OCI-M2 (cell line): ENCODE measurements at regions not wholly inside any gene's neighbourhood (a gene's known extent, or its start where the extent isn't known, plus 50 kb on each side); places are given as distances from the start of the nearest gene placed in this dataset.

Experiments used
- DNase-seq: peaks from one replicate; lab custom pipeline; 2025; ENCODE audit not compliant: unreplicated experiment; lab: John Stamatoyannopoulos, UW

GRCh38 chr13:89752394-89752793 is 1595.1 kb upstream of the MIR17HG start:
- DNase-seq, result no peak

DNA sequence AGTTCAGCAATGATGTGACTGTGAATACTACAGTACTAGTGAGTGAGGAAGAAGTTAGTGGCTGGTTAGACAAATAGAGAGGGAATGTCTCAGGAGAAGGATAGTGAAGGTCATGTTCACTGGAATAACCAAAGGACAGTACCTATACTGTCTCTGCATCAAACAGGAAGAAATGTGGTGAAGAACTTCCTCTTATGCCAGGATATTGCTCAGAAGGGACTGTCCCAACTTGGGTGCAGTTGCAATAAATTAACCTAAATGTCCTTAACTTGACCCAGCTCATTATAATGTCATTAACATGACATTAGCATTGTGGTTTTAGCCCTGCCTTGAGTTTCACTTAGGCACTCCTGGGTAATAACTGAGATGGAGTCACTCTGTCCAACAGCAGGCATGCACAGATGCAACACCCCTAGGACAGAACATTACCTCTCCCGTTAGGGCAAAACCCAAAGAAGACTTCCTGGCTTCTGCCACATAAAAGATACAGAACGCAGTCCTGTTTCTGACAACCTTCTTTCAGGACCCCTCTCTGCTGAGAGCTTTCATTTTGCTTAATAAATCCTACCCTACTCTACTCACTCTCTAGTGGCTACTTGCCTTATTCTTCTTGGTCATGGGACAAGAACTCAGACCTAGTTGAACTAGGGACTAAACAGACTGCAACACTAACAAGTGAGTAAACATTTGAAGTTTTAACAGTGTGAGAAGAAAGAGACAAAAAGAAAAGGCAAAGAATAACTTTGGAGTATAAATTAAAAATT is 1591.6 kb upstream of the MIR17HG start:
- DNase-seq, result no peak

DNA sequence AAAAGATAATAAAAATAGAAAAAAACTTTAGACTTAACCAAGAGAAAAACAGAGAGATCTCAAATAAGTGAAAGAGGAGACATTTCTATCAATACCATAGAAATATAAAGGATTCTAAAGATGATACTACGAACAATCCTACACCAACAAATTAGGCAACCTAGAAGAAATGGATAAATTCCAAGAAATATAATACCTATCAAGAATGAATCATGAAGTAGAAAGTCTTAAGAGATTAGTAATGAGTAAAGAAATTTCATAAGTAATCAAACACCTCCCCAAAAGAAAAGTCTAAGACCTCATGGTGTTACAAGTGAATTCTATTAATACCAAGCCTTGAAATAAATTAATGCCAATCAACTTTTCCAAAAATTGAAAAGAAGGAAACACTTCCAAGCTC is 1584.5 kb upstream of the MIR17HG start:
- no peak for DNase-seq

- DNase-seq, result no peak
These were observed 1564.2 kb upstream of the MIR17HG start for GRCh38 chr13:89783221-89783755.

DNA sequence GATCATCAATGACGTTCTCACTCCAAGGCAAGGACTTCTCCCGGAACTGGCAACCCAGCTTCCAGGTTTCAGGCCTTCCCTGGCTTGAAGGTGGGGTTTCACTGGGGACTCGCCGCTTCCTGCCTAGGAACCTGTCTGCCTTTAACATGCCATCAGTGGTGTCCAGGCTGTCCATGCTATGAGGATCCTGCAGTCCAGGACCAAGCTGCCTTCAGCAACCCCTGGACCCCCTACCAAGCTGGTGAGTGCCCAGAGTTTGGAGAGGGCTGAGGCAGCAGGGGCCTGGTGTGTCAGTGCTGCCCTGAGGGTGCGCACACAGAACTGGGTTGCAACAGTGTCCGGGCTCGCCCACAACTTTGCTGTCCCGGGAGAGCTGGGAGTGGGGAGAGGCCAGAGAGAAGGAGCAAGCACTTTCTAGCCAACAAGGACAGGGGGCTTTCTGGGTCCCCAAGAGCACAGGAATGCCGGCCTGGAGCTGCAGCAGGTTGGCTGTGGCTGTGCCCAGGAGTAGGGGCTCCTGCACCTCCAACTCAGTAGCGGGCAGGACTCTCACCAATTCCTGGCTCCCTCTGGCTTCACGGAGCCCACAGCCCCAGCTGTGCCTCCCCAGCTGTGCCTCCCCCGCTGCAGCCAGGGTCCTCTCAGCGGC is 1563.2 kb upstream of the MIR17HG start:
- no peak for DNase-seq

DNA sequence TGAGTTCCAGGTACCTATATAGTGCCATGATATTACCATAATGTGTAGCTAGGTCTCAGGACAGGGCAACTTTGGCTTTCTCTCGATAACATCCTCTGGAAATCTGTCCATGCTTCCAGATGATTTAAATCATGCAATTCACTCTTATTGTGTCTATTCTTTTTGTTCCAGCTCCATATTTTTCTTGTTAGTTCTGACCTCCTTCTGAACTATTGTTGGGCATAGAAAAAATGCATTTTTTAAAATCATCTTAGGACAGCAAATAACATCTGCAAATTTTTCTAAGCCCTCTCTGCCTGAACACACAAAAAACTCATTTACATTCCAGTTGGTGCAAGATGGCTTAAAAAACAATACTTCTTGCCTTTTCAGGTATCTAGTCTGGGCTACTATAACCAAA is 1561.0 kb upstream of the MIR17HG start:
- DNase-seq, result no peak

GRCh38 chr13:89790696-89791095 is 1556.8 kb upstream of the MIR17HG start:
- no peak for DNase-seq

DNA sequence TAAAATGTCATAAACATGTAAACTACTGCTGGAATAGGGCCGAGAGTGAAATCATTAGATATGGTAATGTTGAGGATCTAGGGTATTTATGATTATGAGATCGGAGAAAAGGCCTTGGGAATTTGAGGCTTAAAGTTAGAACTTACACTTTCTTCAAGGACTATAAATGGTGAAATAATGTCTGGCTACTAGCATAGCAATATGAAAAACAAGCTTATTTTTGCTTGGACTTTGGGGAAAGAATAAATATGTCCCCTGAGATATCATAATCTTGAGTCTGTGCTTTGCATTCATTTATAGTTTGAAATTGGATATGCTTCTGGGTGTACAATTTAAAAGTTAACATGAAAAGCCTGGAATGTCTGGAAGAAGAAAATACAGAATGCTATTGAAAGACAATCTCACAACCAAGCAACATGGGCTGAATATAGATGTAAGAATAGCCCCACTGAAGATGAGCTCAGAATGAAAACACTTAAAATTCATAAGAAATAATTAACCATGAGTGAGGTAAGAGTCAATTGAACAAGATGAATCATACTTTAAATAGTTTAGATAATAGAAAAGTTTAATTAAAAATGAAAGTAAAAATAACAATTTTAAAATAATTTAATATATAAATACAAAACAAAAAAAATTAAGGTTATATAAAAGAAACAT is 1555.4 kb upstream of the MIR17HG start:
- DNase-seq, result no peak

- no peak for DNase-seq
These were observed 1551.3 kb upstream of the MIR17HG start for GRCh38 chr13:89796196-89796595.

- no peak for DNase-seq
These were observed 1543.6 kb upstream of the MIR17HG start for GRCh38 chr13:89803839-89804238.

- DNase-seq, result no peak
These were observed 1540.9 kb upstream of the MIR17HG start for GRCh38 chr13:89806594-89806993.

- DNase-seq, result no peak
These were observed 1534.6 kb upstream of the MIR17HG start for GRCh38 chr13:89812856-89813255.

- DNase-seq, result no peak
These were observed 1531.1 kb upstream of the MIR17HG start for GRCh38 chr13:89816404-89816803.

GRCh38 chr13:89822467-89822866 is 1525.0 kb upstream of the MIR17HG start:
- DNase-seq, result no peak

DNA sequence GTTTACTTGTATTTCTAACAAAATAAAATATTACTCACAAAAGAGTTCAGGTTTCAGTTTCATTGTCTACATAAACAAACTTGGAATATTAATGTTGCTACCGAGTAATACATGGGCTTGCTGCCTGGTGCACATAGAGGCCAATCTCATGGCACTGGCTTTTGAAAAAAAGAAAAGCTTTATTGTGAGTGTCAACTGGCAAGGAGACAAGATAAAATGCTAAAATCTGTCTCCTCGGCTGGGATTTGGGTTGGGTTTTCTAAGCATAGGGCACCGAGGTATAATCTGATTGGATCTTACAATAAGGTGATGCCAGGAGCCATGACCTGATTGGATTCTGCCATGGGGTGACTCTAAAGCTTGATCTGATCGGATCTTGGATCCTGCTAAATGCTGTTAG is 1519.9 kb upstream of the MIR17HG start:
- DNase-seq, result no peak

DNA sequence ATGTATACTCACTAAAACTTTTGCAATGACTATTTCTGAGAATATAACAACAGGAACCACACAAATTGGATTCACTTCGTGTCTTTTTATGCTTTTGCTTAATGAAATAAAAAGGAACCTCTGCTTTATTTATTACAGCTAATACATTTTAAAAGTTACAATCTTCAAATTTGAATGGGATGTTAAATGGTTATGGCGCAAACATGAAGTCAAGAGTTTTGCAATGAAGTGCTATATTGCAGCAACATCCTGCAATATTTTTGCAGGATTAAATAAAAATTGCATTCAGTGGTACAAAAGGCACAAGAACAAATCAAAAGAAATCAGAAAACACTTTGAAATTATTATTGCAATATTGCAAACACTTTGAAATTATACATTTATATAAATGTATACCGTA is 1519.0 kb upstream of the MIR17HG start:
- DNase-seq, result no peak

GRCh38 chr13:89831157-89831556 is 1516.3 kb upstream of the MIR17HG start:
- DNase-seq, result no peak

DNA sequence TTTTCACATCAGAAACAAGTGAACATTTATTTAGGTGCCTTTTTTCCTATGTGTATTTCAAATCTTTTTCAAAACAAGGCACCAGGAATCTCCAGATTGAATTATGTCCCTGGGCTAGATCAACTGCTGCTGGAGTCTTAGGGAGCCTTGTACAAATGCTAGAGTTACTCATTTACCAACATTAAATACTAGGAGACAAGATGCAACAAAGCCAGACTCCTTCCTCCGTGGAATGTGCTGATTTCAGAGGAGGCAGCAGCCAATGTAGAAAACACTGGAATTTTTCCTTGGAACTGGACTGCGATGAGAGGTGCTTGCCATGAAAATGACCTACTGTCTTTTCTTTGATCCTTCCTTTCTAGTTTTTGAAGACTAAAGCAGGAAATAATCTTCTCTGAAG is 1514.7 kb upstream of the MIR17HG start:
- no peak for DNase-seq

DNA sequence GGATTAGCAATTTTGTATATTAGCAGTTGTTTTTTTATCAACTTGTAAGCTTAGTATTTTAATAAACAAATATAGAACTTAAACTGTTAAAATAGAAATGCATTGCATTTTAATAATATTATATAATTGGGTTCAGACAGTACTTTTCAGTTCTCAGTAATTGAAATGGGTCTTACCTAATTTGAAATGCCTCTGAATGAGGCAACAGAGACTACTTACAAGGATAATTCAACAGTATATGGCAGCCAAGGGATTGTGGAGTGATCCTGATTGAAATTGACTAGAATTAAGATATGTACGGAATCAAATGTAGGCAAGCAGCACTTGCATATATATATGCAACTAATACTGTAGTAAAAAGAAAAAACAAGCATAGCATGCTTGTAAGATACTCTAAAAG is 1503.9 kb upstream of the MIR17HG start:
- DNase-seq, result no peak

- DNase-seq, result no peak
These were observed 1501.6 kb upstream of the MIR17HG start for GRCh38 chr13:89845874-89846273.

DNA sequence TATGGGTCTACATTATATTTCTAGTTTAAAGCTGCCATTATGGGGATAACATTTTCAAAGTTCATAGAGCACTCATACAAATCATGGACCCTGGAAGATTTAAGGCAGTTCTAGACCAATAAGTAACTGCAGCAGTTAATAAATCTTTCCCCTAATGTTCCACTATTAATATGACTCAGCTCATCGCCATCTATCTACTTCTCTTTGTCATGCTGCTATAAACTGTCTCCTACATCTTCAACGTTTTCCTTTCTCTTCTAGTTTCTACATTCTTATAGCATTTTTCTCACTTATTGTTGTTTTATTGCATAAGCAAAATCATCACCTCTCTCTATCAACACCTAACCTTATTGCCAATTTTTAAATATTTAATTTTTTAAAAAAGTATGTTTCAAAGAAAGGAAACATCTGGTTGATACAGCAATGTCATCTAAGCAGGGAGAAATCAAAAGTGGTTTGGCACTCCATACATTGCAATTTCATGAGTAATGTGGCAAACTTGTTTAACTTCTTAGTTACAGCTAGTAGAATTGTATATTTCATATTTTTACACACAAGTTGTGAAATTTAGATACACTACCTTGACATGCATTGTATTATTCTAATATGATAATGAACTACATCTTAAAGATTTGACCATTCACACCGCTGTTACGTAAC is 1500.4 kb upstream of the MIR17HG start:
- no peak for DNase-seq
